PC-3 (cell line): ENCODE measurements at regions not wholly inside any gene's neighbourhood (a gene's known extent, or its start where the extent isn't known, plus 50 kb on each side); places are given as distances from the start of the nearest gene placed in this dataset.
"Not testable (repeated sequence)": the region's sequence is repeated elsewhere in the genome, so short reads cannot be mapped to it uniquely, and the experiment has no call there.

ENCODE experiments used
- ATAC-seq: fragments of 200-7000 bp; cut with Tn5 transposase; 2 replicates; pipeline ENCODE4 v1.9.1; 2020; ENCODE audit warnings: mild to moderate bottlenecking, moderate library complexity
- BruUV-seq: library from RNA; stranded (reverse); fragments of 400-500 nt; replicated peaks from 2 replicates; lab custom pipeline; 2021; lab: Mats Ljungman, UMichigan
- CTCF ChIA-PET: fragments of 300-600 bp; sonication (Branson Sonifier 250); formaldehyde crosslinking; loops from one replicate; lab custom pipeline; 2022; ENCODE audit warnings: antibody characterized with exemption; lab: Charles Lee
- POLR2A ChIA-PET: fragments of 300-600 bp; sonication (Branson Sonifier 250); formaldehyde crosslinking; loops from one replicate; lab custom pipeline; 2022; ENCODE audit warnings: antibody characterized with exemption; ENCODE audit not compliant: unreplicated experiment; lab: Charles Lee
- DNase-seq: peaks from one replicate; pipeline ENCODE4 v3.0.0-alpha.2; 2015
- H2AFZ ChIP-seq: fragments of 300-600 bp; sonication (generic); 2 replicates; pipeline ENCODE4 v1.6.0; 2016; ENCODE audit warnings: antibody characterized with exemption, low read length
- H3F3A ChIP-seq: fragments of 300-600 bp; sonication (generic); one replicate; pipeline ENCODE4 v1.6.0; 2017; ENCODE audit warnings: antibody characterized with exemption, low read length, control low read depth, mild to moderate bottlenecking; ENCODE audit not compliant: unreplicated experiment
- H3K27ac ChIP-seq: fragments of 300-600 bp; sonication (generic); 2 replicates; pipeline ENCODE4 v1.5.1; 2016; ENCODE audit warnings: mild to moderate bottlenecking, low read length
- H3K27me3 ChIP-seq: fragments of 300-600 bp; sonication (generic); 2 replicates; pipeline ENCODE4 v1.6.1; 2016; ENCODE audit warnings: low read length, mixed read lengths
- H3K36me3 ChIP-seq: fragments of 300-600 bp; sonication (generic); 2 replicates; pipeline ENCODE4 v1.6.1; 2016; ENCODE audit warnings: low read depth, mixed run types, low read length, mixed read lengths
- H3K4me1 ChIP-seq: fragments of 300-600 bp; sonication (generic); 2 replicates; pipeline ENCODE4 v1.5.1; 2016; ENCODE audit warnings: low read length; ENCODE audit not compliant: insufficient read depth
- H3K4me2 ChIP-seq: fragments of 300-600 bp; sonication (generic); 2 replicates; pipeline ENCODE4 v1.6.0; 2016; ENCODE audit warnings: low read length
- H3K4me3 ChIP-seq: fragments of 300-600 bp; sonication (generic); 2 replicates; pipeline ENCODE4 v1.5.1; 2016; ENCODE audit warnings: mild to moderate bottlenecking, low read length, mixed read lengths
- H3K79me2 ChIP-seq: fragments of 300-600 bp; sonication (generic); 2 replicates; pipeline ENCODE4 v1.6.1; 2017; ENCODE audit warnings: low read length, mixed read lengths
- H3K9ac ChIP-seq: fragments of 300-600 bp; sonication (generic); 2 replicates; pipeline ENCODE4 v1.6.0; 2016; ENCODE audit warnings: mild to moderate bottlenecking, low read length
- H3K9me2 ChIP-seq: fragments of 300-600 bp; sonication (generic); replicated peaks from 2 replicates; pipeline ENCODE4 v1.6.1; 2016; ENCODE audit warnings: mixed run types, low read length, mixed read lengths
- H3K9me3 ChIP-seq: fragments of 300-600 bp; sonication (generic); 2 replicates; pipeline ENCODE4 v1.6.1; 2016; ENCODE audit warnings: low read length, mixed read lengths
- H4K20me1 ChIP-seq: fragments of 300-600 bp; sonication (generic); 2 replicates; pipeline ENCODE4 v1.6.1; 2016; ENCODE audit warnings: low read length, mixed read lengths
- EZH2 ChIP-seq: fragments of 300-600 bp; sonication (generic); IDR thresholded peaks from one replicate; pipeline ENCODE4 v1.6.1; 2017; ENCODE audit warnings: antibody characterized with exemption, mild to moderate bottlenecking, low read length; ENCODE audit not compliant: unreplicated experiment
- EZH2phosphoT487 ChIP-seq: fragments of 300-600 bp; sonication (generic); IDR thresholded peaks from 2 replicates; pipeline ENCODE4 v1.6.1; 2018; ENCODE audit warnings: mild to moderate bottlenecking, antibody characterized with exemption, low read length, borderline replicate concordance
- intact Hi-C: fragments of 100-400 bp; cut with micrococcal nuclease; formaldehyde crosslinking; loops from 2 replicates; pipeline ENCODE4 v1.9.0; 2023
- TF ChIP-seq, protein P1 (sequence below): fragments of 300-600 bp; sonication (generic); conservative IDR thresholded peaks from 2 replicates; pipeline ENCODE4 v1.5.1; 2017; ENCODE audit warnings: antibody characterized with exemption, low read depth, mild to moderate bottlenecking, low read length

DNA sequence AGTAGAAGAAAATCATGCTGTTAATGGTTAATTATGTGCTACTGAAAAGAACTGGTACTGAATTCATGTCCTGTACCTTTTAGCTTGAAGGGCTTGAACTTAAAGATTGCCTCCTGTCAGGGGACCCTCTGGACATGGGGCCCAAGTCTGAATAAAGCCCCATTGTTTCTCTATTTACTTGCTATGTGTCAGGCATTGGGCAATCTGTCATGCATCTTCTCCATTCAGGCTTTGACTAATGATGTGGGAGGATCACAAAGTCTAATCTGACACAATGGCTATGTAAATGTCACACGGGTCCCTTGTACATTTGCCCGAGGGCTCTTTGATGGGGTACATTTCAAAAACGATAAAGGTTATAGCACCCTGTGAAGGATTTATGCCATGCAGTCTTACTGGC, 64.0 kb upstream of the TUSC1 start:
- no peak overlapping the region for H3K4me3 ChIP-seq
- intact Hi-C loops, result no loop called here
- no peak overlapping the region for H2AFZ ChIP-seq
- H3K79me2 ChIP-seq, result no peaks in the 10 kb centered on the region
- POLR2A ChIA-PET, result no interaction called here
- no peak overlapping the region for H3K9ac ChIP-seq
- no peak overlapping the region for H3K4me2 ChIP-seq
- BruUV-seq, result no TSS peak
- H3K9me2 ChIP-seq, result no peaks in the 10 kb centered on the region
- TF ChIP-seq EZH2, result no peak
- no peak for TF ChIP-seq EZH2phosphoT487
- TF ChIP-seq, protein P1, sequence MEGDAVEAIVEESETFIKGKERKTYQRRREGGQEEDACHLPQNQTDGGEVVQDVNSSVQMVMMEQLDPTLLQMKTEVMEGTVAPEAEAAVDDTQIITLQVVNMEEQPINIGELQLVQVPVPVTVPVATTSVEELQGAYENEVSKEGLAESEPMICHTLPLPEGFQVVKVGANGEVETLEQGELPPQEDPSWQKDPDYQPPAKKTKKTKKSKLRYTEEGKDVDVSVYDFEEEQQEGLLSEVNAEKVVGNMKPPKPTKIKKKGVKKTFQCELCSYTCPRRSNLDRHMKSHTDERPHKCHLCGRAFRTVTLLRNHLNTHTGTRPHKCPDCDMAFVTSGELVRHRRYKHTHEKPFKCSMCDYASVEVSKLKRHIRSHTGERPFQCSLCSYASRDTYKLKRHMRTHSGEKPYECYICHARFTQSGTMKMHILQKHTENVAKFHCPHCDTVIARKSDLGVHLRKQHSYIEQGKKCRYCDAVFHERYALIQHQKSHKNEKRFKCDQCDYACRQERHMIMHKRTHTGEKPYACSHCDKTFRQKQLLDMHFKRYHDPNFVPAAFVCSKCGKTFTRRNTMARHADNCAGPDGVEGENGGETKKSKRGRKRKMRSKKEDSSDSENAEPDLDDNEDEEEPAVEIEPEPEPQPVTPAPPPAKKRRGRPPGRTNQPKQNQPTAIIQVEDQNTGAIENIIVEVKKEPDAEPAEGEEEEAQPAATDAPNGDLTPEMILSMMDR, result no peak
- no peaks in the 10 kb centered on the region for H3K36me3 ChIP-seq
- CTCF ChIA-PET, result no interaction called here
- no peaks in the 10 kb centered on the region for H4K20me1 ChIP-seq
- no peaks in the 10 kb centered on the region for H3K27me3 ChIP-seq
- H3F3A ChIP-seq, result no peaks in the 10 kb centered on the region
- H3K4me1 ChIP-seq, result no peaks in the 10 kb centered on the region
- no peak for ATAC-seq
- no peaks in the 10 kb centered on the region for H3K9me3 ChIP-seq
- no peak overlapping the region for H3K27ac ChIP-seq
- DNase-seq, result no peak

DNA sequence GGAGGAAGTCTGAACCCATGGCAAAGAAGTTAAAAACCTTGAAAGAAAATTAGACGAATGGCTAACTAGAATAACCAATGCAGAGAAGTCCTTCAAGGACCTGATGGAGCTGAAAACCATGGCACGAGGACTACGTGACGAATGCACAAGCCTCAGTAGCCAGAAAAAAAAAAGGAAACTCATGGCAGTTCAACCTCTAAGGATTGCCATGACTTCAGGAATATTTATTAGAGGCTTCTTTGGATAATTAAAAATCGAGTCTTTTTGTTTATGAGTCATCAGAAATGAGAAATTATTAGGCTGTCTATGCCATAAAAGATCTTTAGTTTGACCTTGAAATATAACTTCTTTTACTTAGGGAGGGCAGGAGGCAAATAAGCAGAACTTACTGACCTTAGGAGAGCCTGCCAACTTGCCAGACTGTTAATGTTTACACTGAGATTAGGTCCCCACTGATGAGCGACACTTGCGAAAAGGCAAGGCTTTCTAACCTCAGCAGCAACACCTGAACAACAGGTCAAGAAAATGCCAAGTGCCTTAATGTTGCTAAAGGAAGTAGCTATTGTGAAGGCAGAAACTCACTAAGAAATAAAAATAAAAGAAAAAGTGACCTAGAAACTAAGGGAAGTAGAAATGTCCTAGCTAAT, 55.2 kb upstream of the TUSC1 start:
- CTCF ChIA-PET, result no interaction called here

DNA sequence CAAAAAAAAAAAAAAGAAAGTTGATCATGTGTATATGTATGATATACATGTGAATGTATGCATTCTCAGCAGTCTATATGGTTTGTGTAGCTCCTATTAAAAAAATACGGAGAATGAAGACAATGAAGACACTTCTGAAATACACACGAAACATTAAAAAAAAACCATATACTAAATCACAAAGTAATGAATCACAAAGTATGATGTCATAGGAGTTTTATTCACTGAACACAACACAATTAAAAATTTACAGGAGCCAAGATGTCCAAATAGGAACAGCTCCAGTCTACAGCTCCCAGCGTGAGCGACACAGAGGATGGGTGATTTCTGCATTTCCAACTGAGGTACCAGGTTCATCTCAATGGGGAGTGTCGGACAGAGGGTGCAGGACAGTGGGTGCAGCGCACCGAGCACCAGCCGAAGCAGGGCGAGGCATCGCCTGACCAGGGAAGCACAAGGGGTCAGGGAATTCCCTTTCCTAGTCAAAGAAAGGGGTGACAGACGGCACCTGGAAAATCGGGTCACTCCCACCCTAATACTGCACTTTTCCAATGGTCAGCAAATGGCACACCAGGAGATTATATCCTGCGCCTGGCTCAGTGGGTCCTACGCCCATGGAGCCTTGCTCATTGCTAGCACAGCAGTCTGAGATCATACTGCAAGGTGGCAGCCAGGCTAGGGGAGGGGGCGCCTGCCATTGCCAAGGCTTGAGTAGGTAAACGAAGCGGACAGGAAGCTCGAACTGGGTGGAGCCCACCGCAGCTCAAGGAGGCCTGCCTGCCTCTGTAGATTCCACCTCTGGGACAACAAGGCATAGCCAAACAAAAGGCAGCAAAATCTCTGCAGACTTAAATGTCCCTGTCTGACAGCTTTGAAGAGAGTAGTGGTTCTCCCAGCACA, 53.9 kb upstream of the TUSC1 start:
- H3K9me3 ChIP-seq, H4K20me1 ChIP-seq, H3K4me1 ChIP-seq, DNase-seq, H3K27me3 ChIP-seq, H3F3A ChIP-seq, H3K79me2 ChIP-seq, POLR2A ChIA-PET, H3K27ac ChIP-seq, H3K4me2 ChIP-seq, H3K36me3 ChIP-seq, H3K9ac ChIP-seq, H3K4me3 ChIP-seq, BruUV-seq, ATAC-seq, intact Hi-C loops, CTCF ChIA-PET, H3K9me2 ChIP-seq, H2AFZ ChIP-seq: not testable (repeated sequence)

More for the DNA sequence above, 55.2 kb upstream of the TUSC1 start:
- no peak overlapping the region for H3K9ac ChIP-seq
- TF ChIP-seq EZH2 (no peak), EZH2phosphoT487 (no peak)
- TF ChIP-seq, protein P1, result no peak
- BruUV-seq, result no TSS peak
- no peaks in the 10 kb centered on the region for H3K36me3 ChIP-seq
- H3F3A ChIP-seq, result no peaks in the 10 kb centered on the region
- no peak overlapping the region for H3K4me3 ChIP-seq
- POLR2A ChIA-PET, result interaction anchor here (0.6 kb wide), 1 partner anchor 8 kb away, joined by 4 read pairs; no protein-coding TSS in a partner anchor
- intact Hi-C loops, result no loop called here
- H3K4me1 ChIP-seq, result no peaks in the 10 kb centered on the region
- H3K9me2 ChIP-seq, result no peaks in the 10 kb centered on the region
- no peaks in the 10 kb centered on the region for H3K9me3 ChIP-seq
- no peaks in the 10 kb centered on the region for H3K27me3 ChIP-seq
- H2AFZ ChIP-seq, result no peak overlapping the region
- H3K79me2 ChIP-seq, result no peaks in the 10 kb centered on the region
- no peaks in the 10 kb centered on the region for H4K20me1 ChIP-seq
- ATAC-seq (no peak), DNase-seq (no peak)
- H3K4me2 ChIP-seq, result no peak overlapping the region
- no peak overlapping the region for H3K27ac ChIP-seq
